ENCODE measurements at regions not wholly inside any gene's neighbourhood (a gene's known extent, or its start where the extent isn't known, plus 50 kb on each side); places are given as distances from the start of the nearest gene placed in this dataset.

DNA sequence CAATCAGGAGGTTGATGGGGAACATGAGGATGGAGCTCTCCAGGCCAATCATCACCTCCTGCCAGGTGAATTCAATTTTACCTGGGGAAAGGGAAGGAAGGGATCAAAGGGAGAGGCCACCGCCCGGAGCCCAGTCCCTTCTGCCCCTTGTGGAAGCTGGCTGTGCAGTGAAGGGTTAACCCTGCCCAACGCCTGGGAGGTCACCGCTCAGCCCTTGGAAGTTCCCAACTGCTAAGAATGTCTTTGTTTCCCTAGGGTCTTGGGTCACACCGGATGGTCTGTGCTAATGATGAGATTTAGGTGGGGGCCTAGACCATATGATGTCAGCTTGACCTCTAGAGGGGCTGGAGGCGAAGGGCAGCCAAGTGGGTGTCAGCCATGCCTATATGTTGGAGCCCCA, 52.1 kb upstream of the GCSH start:
- DNase-seq (ENCODE audit: low read depth in 3 of 3, low spot score in 2 of 3) = no peak

Measured in right renal cortex interstitium (tissue), 3 donors.